NOMO-1 (cell line): ENCODE measurements at regions not wholly inside any gene's neighbourhood (a gene's known extent, or its start where the extent isn't known, plus 50 kb on each side); places are given as distances from the start of the nearest gene placed in this dataset.

Experiments
- DNase-seq, 2 experiments: peaks; one replicate each; lab custom pipeline; 2025; ENCODE audit not compliant: unreplicated experiment in 2 of 2; lab: John Stamatoyannopoulos, UW

- DNase-seq: no peak
These were observed 166.8 kb downstream of the NR4A2 start for GRCh38 chr2:156165742-156166141.

GRCh38 chr2:156164091-156164720, 168.3 kb downstream of the NR4A2 start:
- no peak for DNase-seq

- DNase-seq: no peak
These were observed 173.7 kb downstream of the NR4A2 start for GRCh38 chr2:156158808-156159207.

- no peak for DNase-seq
These were observed 174.9 kb downstream of the NR4A2 start for GRCh38 chr2:156157670-156158069.

DNA sequence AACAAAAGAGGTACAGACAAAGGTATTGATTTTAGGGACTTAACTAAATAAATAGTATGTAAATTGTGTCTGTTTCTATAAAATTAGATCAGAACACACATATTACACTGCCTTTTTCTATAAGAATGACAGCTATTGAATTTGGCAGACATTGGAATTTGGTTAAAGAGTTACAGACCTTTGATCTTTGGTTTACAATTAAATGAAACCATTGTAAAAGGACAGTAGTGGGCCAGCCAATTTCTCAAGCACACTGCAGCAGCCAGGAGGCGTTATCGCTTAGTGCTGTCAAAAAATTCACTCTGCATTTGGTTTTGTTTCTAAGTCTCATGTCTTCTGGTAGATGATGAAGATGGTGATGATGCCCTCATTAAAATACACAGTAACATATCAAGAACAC, 175.9 kb downstream of the NR4A2 start:
- DNase-seq: no peak

DNA sequence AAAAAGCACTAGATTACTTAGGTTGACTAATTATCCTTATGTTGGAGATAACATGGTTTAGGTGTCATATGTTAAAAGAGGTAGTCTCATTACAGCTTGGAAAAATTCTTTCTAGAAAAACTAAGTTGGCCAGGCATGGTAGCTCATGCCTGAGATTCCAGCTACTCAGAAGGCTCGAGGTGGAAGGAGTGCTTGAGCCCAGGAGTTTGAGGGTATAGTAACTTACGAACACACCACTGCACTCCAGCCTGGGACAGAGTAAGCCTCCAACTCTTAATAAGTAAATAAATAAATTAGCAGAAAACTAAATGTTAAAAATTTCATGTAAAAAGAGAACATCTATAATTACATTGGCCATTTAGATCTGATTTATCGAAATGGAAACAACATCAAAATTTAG, 177.2 kb downstream of the NR4A2 start:
- no peak for DNase-seq

DNA sequence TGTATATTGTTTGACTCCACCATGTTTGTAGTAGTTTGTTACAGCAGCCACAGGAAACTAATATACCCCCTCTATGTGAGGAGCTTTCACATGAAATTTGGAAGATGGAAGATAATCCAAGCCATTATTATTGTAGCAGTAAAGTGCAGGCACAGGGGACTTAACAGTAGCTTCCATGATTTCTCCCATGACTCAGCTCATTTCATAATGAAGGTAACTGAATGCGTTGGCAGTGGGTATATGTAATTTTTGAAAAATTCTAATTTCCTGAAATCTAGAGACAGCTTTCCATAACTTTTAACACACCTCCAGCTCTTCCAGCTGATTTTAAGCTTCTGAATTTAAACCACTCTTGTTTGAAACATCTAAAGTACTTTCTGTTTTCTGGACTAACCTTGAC, 181.2 kb downstream of the NR4A2 start:
- DNase-seq: no peak

DNA sequence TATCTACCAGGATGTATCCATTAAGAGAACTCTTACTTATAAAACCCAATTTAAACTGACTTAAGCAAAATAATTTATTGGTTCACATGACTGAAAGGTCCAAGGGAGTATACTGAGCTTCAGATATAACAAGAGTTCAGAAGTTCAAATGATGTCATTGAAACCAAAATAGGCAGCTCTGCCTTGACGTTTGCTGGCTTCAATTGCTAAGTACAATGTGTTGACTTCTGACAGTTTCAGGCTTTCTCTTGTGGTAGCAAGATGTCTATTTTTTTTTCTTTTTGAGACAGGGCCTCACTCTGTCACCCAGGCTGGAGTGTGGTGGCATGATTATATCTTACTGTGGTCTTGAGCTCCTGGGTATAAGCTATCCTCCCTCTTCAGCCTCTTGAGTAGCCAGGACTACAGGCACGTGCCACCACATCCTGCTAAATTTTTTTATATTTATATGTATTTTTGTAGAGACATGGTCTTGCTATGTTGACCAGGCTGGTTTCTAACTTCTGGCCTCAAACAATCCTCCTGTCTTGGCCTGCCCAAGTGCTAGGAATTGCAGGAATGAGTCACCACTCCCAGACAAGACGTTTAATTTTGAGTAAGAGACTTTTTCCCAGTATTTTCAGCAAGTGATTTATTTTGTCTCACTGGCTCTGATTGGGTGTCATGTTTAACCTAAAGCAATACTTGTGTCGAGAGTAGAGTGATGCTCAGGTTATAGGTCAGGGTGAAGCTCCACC, 184.8 kb downstream of the NR4A2 start:
- DNase-seq: no peak

DNA sequence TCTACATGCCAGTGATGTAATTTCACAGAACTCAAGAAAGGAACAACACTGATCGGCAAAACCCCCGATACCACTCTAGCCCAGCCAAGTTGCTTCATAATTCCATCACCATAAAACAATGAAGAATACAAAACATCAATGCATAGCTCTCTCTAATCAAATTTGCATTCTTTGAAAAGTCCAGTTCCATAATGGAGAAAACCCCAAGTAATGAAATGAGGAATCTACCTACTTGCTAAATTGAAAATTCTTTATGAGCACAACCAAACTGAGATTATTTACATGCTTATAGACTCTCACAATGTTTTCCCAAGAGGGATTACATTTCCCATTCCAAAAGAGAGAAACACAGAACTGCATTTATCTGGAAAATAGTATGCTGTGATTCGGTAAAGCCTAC, 186.5 kb downstream of the NR4A2 start:
- DNase-seq: no peak

DNA sequence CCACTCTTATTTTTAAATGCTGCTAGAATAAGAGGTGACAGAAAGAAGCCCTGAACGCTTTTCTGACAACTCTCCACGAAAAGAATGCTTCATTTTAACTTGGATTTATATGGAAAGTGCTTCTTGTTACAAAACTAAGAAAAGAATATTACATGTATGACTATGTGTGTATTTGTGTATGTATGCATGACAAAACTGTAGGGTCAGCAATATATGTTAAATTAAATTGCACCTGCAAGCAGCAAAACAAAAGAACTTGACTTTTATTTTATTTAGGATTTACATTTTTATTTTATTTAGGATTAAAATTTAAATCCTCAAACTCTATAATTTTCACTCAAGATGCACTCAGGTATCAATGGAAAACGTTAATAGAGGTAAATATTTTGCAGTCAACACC, 187.1 kb downstream of the NR4A2 start:
- DNase-seq: no peak

DNA sequence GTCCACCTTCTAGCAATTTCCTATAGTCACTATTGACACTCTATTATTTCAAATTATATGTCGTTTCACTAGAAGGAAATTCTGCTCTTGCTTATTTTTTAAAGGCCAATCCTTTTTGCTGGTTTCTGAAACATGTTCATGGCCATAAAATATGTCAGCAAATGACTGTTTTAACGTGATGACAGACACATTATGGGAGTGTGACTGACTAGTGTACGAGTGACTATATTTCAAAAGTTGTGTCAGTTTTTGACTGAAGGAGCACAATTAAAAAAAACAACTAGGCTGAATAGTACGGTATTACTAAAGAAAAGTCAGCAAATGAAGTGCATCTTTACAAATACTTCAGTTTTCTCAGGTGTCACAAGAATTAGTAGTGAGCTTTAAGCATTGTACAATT, 196.0 kb downstream of the NR4A2 start:
- DNase-seq: no peak

GRCh38 chr2:156134887-156135286, 197.6 kb downstream of the NR4A2 start:
- no peak for DNase-seq

DNA sequence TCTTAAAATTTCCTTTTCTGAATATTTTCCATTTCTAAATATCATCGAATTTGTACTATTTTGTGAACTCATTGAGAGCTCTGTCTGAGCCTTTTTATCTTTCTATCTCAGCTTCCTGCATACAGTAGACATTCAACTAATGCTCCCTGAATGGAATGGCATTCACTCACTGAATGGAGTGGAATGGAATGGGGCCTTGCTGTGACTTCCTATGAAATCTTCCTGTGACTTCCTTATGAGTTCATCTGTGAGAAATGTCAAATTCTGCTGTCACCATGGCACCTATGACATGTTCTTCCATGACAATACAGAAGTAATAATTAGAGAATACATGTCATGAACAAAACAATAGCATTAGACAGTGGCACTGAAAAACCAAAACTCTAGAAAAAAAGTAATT, 199.6 kb downstream of the NR4A2 start:
- no peak for DNase-seq

GRCh38 chr2:156132130-156132529, 200.4 kb downstream of the NR4A2 start:
- no peak for DNase-seq

DNA sequence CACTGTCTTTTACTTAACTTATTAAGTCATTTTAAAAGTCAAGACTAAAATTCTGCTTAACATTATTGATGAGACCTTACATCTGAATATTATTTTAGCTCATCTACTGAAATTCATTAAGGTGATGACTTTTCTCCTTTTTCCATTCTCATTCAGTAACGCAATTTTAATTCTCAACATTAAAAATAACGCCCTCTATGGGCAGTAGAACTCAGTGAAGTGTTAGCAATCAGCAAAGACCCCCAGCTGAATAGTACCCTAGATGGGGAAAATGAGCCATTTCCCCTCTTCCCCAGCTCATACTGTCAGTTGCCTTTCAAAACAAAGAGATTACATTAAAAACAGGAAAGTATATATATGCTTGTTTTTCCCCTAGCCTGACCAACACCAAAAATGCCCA, 203.3 kb downstream of the NR4A2 start:
- DNase-seq: no peak

DNA sequence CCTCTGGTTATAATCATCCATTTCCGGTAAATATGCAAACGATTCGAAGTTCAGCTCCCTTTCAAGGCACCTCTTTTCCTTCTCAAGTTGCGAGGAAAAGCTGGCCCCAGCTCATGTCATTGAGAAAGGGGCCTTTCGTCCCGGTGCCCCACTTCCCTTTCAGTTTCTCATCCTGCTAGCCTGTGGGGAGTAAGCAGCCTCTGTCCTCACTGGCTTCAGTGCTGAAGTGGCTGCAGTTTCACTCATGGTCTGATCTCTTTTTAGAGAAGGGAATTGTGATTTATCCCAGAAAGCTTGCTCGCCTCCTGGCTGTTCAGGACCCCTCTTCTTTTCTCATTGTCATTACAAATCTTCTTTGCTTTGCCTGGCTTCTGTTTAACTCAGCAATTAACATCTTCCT, 207.5 kb downstream of the NR4A2 start:
- DNase-seq: no peak

DNA sequence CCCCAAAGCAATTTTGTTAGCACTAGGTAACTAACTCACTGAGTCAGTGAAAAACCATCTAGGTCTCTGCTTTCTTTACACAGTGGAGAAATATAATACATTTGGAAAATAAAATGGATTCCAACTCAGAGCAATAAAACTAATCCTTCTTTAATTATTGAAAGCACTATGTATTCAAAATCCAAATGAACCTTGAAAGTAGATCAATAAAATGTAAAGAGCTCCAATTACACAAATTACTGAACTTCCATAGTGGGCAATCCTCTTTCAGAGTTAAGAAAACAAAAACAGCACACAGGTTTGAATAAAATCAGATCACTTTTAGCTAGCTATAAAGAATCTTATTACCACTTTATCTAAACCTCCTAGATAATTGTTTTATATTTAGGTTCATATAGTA, 208.1 kb downstream of the NR4A2 start:
- no peak for DNase-seq

GRCh38 chr2:156118753-156119416, 213.6 kb downstream of the NR4A2 start:
- no peak for DNase-seq

GRCh38 chr2:156116113-156116512, 216.4 kb downstream of the NR4A2 start:
- no peak for DNase-seq

GRCh38 chr2:156115338-156115737, 217.2 kb downstream of the NR4A2 start:
- no peak for DNase-seq

- DNase-seq: no peak
These were observed 220.2 kb downstream of the NR4A2 start for GRCh38 chr2:156112323-156112722.

DNA sequence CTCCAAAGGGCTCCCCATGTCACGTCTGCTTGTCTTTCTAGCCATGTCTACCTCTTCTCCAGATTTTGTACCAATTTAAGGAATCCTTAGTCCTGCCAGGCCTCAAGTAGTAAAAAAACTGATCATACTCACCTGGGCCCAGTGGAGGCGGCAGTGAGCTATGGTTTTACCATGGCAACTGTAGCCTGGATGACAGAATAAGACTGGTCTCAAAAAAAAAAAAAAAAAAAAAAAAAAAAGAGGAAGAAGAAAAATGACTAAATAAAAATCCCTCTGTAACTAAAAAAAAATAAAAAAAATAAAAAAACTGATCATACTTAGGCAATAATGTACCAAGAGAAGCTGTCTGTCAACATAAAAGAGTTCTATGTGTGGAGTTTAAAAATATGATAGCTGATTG, 221.6 kb downstream of the NR4A2 start:
- peak; percentile 59 to 69 for DNase-seq
